SK-N-SH (cell line): ENCODE measurements at regions not wholly inside any gene's neighbourhood (a gene's known extent, or its start where the extent isn't known, plus 50 kb on each side); places are given as distances from the start of the nearest gene placed in this dataset.

Source experiments
- CTCF ChIA-PET: fragments of 300-600, 350-600 bp; formaldehyde crosslinking; extraction: SDS; loops from one replicate; lab custom pipeline; 2021; lab: Yijun Ruan, JAX
- POLR2A ChIA-PET: fragments of 350-600 bp; sonication (Branson Sonifier 250); formaldehyde crosslinking; extraction: SDS; loops from one replicate; lab custom pipeline; 2020; ENCODE audit warnings: antibody characterized with exemption, inconsistent platforms; lab: Yijun Ruan, JAX
- DNase-seq: peaks from one replicate; pipeline ENCODE4 v3.0.0; 2012
- H2AFZ ChIP-seq: fragments of 200-600 bp; sonication (generic); 2 replicates; pipeline ENCODE4 v1.8.1; 2016; ENCODE audit warnings: antibody characterized with exemption, mild to moderate bottlenecking, low read depth
- H3F3A ChIP-seq: fragments of 200-600 bp; sonication (generic); replicated peaks from 2 replicates; pipeline ENCODE3; 2016; ENCODE audit warnings: antibody characterized with exemption, mild to moderate bottlenecking; ENCODE audit not compliant: insufficient read depth
- H3K27ac ChIP-seq, 2 experiments: fragments of 200-500 bp in 1 of 2; fragments of 200-600 bp in 1 of 2; sonication (Bioruptor generic) in 1 of 2; sonication (generic), shearing (Covaris generic) in 1 of 2; 2 replicates each; pipeline versions ENCODE4 v1.5.1 to v1.6.1; 2014 to 2016; ENCODE audit warnings: low read depth in 2 of 2, inconsistent platforms in 1 of 2, low read length in 1 of 2, mild to moderate bottlenecking in 1 of 2, mixed read lengths in 1 of 2
- H3K27me3 ChIP-seq: fragments of 200-600 bp; sonication (generic), shearing (Covaris generic); 2 replicates; pipeline ENCODE4 v1.6.1; 2016; ENCODE audit warnings: mixed run types; ENCODE audit not compliant: insufficient read depth
- H3K36me3 ChIP-seq, 2 experiments: fragments of 200-500 bp in 1 of 2; fragments of 200-600 bp in 1 of 2; sonication (Bioruptor generic) in 1 of 2; sonication (generic) in 1 of 2; replicated peaks in 1 of 2; 2 replicates each; pipeline versions ENCODE3 to v1.5.1; 2014 to 2016; ENCODE audit warnings: low read length in 1 of 2, mild to moderate bottlenecking in 1 of 2; ENCODE audit not compliant: insufficient read depth in 2 of 2, control insufficient read depth in 1 of 2
- H3K4me1 ChIP-seq, 2 experiments: fragments of 200-500 bp in 1 of 2; fragments of 200-600 bp in 1 of 2; sonication (Bioruptor generic) in 1 of 2; sonication (generic), shearing (Covaris generic) in 1 of 2; 2 replicates each; pipeline versions ENCODE4 v1.5.1 to v1.6.1; 2014 to 2016; ENCODE audit warnings: low read depth in 1 of 2, low read length in 1 of 2, mixed run types in 1 of 2; ENCODE audit not compliant: insufficient read depth in 2 of 2, control insufficient read depth in 1 of 2
- H3K4me2 ChIP-seq: fragments of 200-600 bp; sonication (generic), shearing (Covaris generic); 2 replicates; pipeline ENCODE4 v1.6.1; 2017; ENCODE audit warnings: mixed run types
- H3K4me3 ChIP-seq, 2 experiments: fragments of 200-500 bp in 1 of 2; fragments of 200-600 bp in 1 of 2; sonication (Bioruptor generic) in 1 of 2; sonication (generic), shearing (Covaris generic) in 1 of 2; 2 replicates each; pipeline versions ENCODE4 v1.5.1 to v1.8.1; 2014 to 2016; ENCODE audit warnings: low read depth in 2 of 2, inconsistent platforms in 1 of 2, low read length in 1 of 2, mild to moderate bottlenecking in 1 of 2, mixed read lengths in 1 of 2, moderate library complexity in 1 of 2
- H3K79me2 ChIP-seq: fragments of 200-600 bp; sonication (generic); 2 replicates; pipeline ENCODE4 v1.8.1; 2017; ENCODE audit warnings: mild to moderate bottlenecking; ENCODE audit not compliant: insufficient read depth
- H3K9ac ChIP-seq: fragments of 200-600 bp; sonication (generic); 2 replicates; pipeline ENCODE4 v1.6.1; 2017; ENCODE audit warnings: mixed run types
- H3K9me2 ChIP-seq: fragments of 200-600 bp; sonication (generic); 2 replicates; pipeline ENCODE4 v1.6.1; 2017; ENCODE audit warnings: mixed run types
- H3K9me3 ChIP-seq: fragments of 200-600 bp; sonication (generic); 2 replicates; pipeline ENCODE4 v1.6.1; 2017; ENCODE audit warnings: mixed run types, mild to moderate bottlenecking, moderate library complexity
- H4K20me1 ChIP-seq: fragments of 200-600 bp; sonication (generic); 2 replicates; pipeline ENCODE4 v1.6.1; 2017; ENCODE audit warnings: mild to moderate bottlenecking, mixed run types; ENCODE audit not compliant: insufficient read depth
- FOSL2 ChIP-seq: IDR thresholded peaks from 2 replicates; pipeline ENCODE4 v1.4.0; 2012; ENCODE audit warnings: low read depth, mild to moderate bottlenecking, moderate library complexity, borderline replicate concordance
- GATA2 ChIP-seq: sonication (generic); formaldehyde crosslinking; IDR thresholded peaks from 2 replicates; pipeline ENCODE4 v1.5.0; 2020; ENCODE audit warnings: mild to moderate bottlenecking, missing genetic modification reagents
- IRF3 ChIP-seq: fragments of 150-350 bp; IDR thresholded peaks from 2 replicates; pipeline ENCODE4 v1.6.1; 2016; ENCODE audit warnings: mild to moderate bottlenecking, low read depth, low read length
- RCOR1 ChIP-seq: fragments of 150-350 bp; IDR thresholded peaks from 2 replicates; pipeline ENCODE4 v1.6.1; 2017; ENCODE audit warnings: antibody characterized with exemption, low read length
- RFX5 ChIP-seq: IDR thresholded peaks from 2 replicates; pipeline ENCODE4 v1.6.1; 2012; ENCODE audit warnings: mild to moderate bottlenecking, improper control_type of control experiment, low read length
- TAF1 ChIP-seq: IDR thresholded peaks from 2 replicates; pipeline ENCODE4 v1.6.1; 2012; ENCODE audit warnings: low read depth, mild to moderate bottlenecking, low read length, moderate library complexity, borderline replicate concordance
- WGBS: methylation state at CpG from one replicate; pipeline ENCODE4 v1.1.6; 2017; ENCODE audit warnings: low lambda C conversion rate; 5-methylcytosine and 5-hydroxymethylcytosine counted together
- TF ChIP-seq, protein P1 (sequence below): IDR thresholded peaks from 2 replicates; pipeline ENCODE4 v1.4.0; 2012; ENCODE audit warnings: low read depth, borderline replicate concordance

- no peaks in the 10 kb centered on the region for H3K36me3 ChIP-seq
- no peaks in the 10 kb centered on the region for H3K9me3 ChIP-seq
- no peak overlapping the region for H3K4me2 ChIP-seq
- H2AFZ ChIP-seq = no peak overlapping the region
- no peak overlapping the region for H3K9ac ChIP-seq
- ChIA-PET POLR2A (no interaction called here), CTCF (no interaction called here)
- no peaks in the 10 kb centered on the region for H3K27me3 ChIP-seq
- no peak for DNase-seq
- H3K27ac ChIP-seq = no peak overlapping the region
- no peaks in the 10 kb centered on the region for H3F3A ChIP-seq
- H3K79me2 ChIP-seq = no peaks in the 10 kb centered on the region
- H3K4me1 ChIP-seq = no peaks in the 10 kb centered on the region
- no peaks in the 10 kb centered on the region for H3K9me2 ChIP-seq
- WGBS = 8% methylated on average over 1 of the region's 1 CpG
- H3K4me3 ChIP-seq = no peak overlapping the region
- TF ChIP-seq RFX5 = no peak
- TF ChIP-seq FOSL2 = no peak
- TF ChIP-seq TAF1 = no peak
- no peak for TF ChIP-seq IRF3
- TF ChIP-seq, protein P1, sequence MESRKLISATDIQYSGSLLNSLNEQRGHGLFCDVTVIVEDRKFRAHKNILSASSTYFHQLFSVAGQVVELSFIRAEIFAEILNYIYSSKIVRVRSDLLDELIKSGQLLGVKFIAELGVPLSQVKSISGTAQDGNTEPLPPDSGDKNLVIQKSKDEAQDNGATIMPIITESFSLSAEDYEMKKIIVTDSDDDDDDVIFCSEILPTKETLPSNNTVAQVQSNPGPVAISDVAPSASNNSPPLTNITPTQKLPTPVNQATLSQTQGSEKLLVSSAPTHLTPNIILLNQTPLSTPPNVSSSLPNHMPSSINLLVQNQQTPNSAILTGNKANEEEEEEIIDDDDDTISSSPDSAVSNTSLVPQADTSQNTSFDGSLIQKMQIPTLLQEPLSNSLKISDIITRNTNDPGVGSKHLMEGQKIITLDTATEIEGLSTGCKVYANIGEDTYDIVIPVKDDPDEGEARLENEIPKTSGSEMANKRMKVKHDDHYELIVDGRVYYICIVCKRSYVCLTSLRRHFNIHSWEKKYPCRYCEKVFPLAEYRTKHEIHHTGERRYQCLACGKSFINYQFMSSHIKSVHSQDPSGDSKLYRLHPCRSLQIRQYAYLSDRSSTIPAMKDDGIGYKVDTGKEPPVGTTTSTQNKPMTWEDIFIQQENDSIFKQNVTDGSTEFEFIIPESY = no peak
- TF ChIP-seq RCOR1 = no peak
- TF ChIP-seq, all 33 proteins: peak for 0
- H4K20me1 ChIP-seq = no peaks in the 10 kb centered on the region
These were observed 299.5 kb downstream of the MEF2C start for GRCh38 chr5:88583471-88583870.

- WGBS = 17% methylated on average over 5 of the region's 5 CpGs
- H3K9ac ChIP-seq = no peak overlapping the region
- H3K27me3 ChIP-seq = peaks cover 5% of the 10 kb centered on the region; the same call in 1 of the 2 replicates
- H3K9me3 ChIP-seq = no peaks in the 10 kb centered on the region
- H2AFZ ChIP-seq = no peak overlapping the region
- H3K9me2 ChIP-seq = no peaks in the 10 kb centered on the region
- TF ChIP-seq, protein P1 = no peak
- TF ChIP-seq GATA2 (CRISPR knock-in tag) = no peak
- no peaks in the 10 kb centered on the region for H3K79me2 ChIP-seq
- no peak overlapping the region for H3K4me2 ChIP-seq
- ChIA-PET POLR2A (no interaction called here), CTCF (interaction anchor here (1.5 kb wide), 1 partner anchor 19 kb away, joined by 3 read pairs; no protein-coding TSS in a partner anchor)
- no peaks in the 10 kb centered on the region for H3K4me1 ChIP-seq
- no peaks in the 10 kb centered on the region for H3F3A ChIP-seq
- DNase-seq = no peak
- H3K4me3 ChIP-seq = no peak overlapping the region
- H3K27ac ChIP-seq = no peak overlapping the region
- H4K20me1 ChIP-seq = no peaks in the 10 kb centered on the region
- no peaks in the 10 kb centered on the region for H3K36me3 ChIP-seq
These were observed 289.7 kb upstream of the TMEM161B start for GRCh38 chr5:88558366-88558765.
